ENCODE measurements at regions not wholly inside any gene's neighbourhood (a gene's known extent, or its start where the extent isn't known, plus 50 kb on each side); places are given as distances from the start of the nearest gene placed in this dataset.

DNA sequence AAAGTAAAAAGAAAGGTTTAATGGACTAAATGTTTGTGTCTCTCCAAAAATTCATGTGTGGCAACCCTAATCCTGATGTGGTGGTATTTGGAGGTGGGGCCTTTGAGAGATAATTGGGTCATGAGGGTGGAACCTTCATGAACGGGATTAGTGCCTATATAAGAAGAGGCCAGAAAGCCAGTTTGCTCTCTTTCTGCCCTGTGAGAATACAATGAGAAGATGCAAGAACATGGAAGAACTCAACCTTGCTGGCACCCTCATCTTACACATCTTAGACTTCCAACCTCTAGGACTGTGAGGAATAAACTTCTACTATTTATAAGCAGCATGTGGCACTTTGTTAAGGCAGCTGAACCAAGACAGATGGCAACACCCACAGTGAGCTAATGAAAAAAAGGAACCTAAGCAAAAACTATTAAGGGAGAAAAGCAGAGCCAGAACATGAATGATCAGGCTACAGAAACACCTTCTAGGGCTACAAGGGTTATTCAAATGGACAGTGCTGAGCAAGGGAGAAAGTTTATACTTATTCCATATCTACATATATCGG is 159.5 kb downstream of the PLK2 start:
- H3K18ac ChIP-seq (ENCODE audit: extremely low read depth, low read length), result no peak overlapping the region
- H3K9me3 ChIP-seq (ENCODE audit: insufficient read depth in 2 of 2, low read depth in 1 of 2, low read length in 1 of 2), result no peaks in the 10 kb centered on the region
- H3K56ac ChIP-seq (replicated peaks; ENCODE audit: insufficient read length, low read depth, low read length), result no peak overlapping the region
- H3K36me3 ChIP-seq (ENCODE audit: control insufficient read depth in 2 of 4, insufficient read depth in 4 of 4, low read length in 3 of 4), result no peaks in the 10 kb centered on the region; a peak in 1 of 8 replicates
- H2BK5ac ChIP-seq (ENCODE audit: low read depth, low read length), result no peak overlapping the region
- H4K91ac ChIP-seq (replicated peaks; ENCODE audit: insufficient read length, low read length), result no peak overlapping the region
- H4K8ac ChIP-seq (ENCODE audit: extremely low read depth, insufficient read depth, low read length), result no peak overlapping the region
- no peak overlapping the region for H2AFZ ChIP-seq (ENCODE audit: low read length)
- H2AK5ac ChIP-seq (ENCODE audit: low read depth, low read length), result no peak overlapping the region
- TF ChIP-seq, protein P1, sequence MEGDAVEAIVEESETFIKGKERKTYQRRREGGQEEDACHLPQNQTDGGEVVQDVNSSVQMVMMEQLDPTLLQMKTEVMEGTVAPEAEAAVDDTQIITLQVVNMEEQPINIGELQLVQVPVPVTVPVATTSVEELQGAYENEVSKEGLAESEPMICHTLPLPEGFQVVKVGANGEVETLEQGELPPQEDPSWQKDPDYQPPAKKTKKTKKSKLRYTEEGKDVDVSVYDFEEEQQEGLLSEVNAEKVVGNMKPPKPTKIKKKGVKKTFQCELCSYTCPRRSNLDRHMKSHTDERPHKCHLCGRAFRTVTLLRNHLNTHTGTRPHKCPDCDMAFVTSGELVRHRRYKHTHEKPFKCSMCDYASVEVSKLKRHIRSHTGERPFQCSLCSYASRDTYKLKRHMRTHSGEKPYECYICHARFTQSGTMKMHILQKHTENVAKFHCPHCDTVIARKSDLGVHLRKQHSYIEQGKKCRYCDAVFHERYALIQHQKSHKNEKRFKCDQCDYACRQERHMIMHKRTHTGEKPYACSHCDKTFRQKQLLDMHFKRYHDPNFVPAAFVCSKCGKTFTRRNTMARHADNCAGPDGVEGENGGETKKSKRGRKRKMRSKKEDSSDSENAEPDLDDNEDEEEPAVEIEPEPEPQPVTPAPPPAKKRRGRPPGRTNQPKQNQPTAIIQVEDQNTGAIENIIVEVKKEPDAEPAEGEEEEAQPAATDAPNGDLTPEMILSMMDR (IDR thresholded peaks at IDR 0.05; ENCODE audit: control extremely low read depth in 1 of 3, insufficient read depth in 1 of 3, low read depth in 1 of 3, low read length in 3 of 3), result no peak
- no peak for TF ChIP-seq SIX5 (IDR thresholded peaks at IDR 0.05; ENCODE audit: low read depth, low read length)
- ChIA-PET POLR2A (ENCODE audit: partially characterized antibody) (no interaction called here), CTCF (ENCODE audit: partially characterized antibody) (no interaction called here)
- no peak overlapping the region for H3K9ac ChIP-seq (replicated peaks in 1 of 4; ENCODE audit: extremely low read depth in 1 of 4, low read depth in 3 of 4, low read length in 3 of 4)
- H4K5ac ChIP-seq (ENCODE audit: insufficient read length, low read depth, low read length), result no peak overlapping the region
- no peak overlapping the region for H2BK12ac ChIP-seq (ENCODE audit: low read depth, low read length)
- no peak overlapping the region for H3K4me2 ChIP-seq (ENCODE audit: insufficient read depth in 1 of 2, low read depth in 2 of 2, low read length in 2 of 2)
- no peak overlapping the region for H3K4ac ChIP-seq (replicated peaks; ENCODE audit: insufficient read length, low read depth, low read length)
- H3K79me2 ChIP-seq (ENCODE audit: control insufficient read depth in 1 of 2, insufficient read depth in 2 of 2, low read length in 2 of 2), result no peaks in the 10 kb centered on the region
- no peaks in the 10 kb centered on the region for H4K20me1 ChIP-seq (replicated peaks in 1 of 2; ENCODE audit: control insufficient read depth in 1 of 2, insufficient read depth in 2 of 2, low read length in 2 of 2)
- no peaks in the 10 kb centered on the region for H3K79me1 ChIP-seq (ENCODE audit: low read depth, low read length)
- FAIRE-seq (no peak), DNase-seq (ENCODE audit: low read depth in 1 of 2, low spot score in 2 of 2) (no peak)
- H3K4me3 ChIP-seq (ENCODE audit: extremely low read depth in 1 of 4, insufficient read depth in 2 of 4, low read depth in 3 of 4, low read length in 4 of 4), result no peak overlapping the region
- H3K27ac ChIP-seq (ENCODE audit: low read depth, low read length), result no peak overlapping the region
- H3K23ac ChIP-seq (ENCODE audit: insufficient read length), result no peak overlapping the region
- no peak overlapping the region for H3K14ac ChIP-seq (ENCODE audit: insufficient read length)
- no peaks in the 10 kb centered on the region for H3K27me3 ChIP-seq (replicated peaks in 1 of 4; ENCODE audit: control insufficient read depth in 3 of 4, extremely low read depth in 1 of 4, insufficient read depth in 3 of 4, low read length in 3 of 4)
- no peak overlapping the region for H2BK20ac ChIP-seq (ENCODE audit: low read length)
- no peak overlapping the region for H2BK120ac ChIP-seq (replicated peaks; ENCODE audit: low read depth, low read length)
- H3K23me2 ChIP-seq (ENCODE audit: low read depth, low read length), result no peaks in the 10 kb centered on the region
- H2BK15ac ChIP-seq (ENCODE audit: low read length), result no peak overlapping the region
- H3K4me1 ChIP-seq (replicated peaks in 1 of 4; ENCODE audit: control insufficient read depth in 3 of 4, insufficient read depth in 4 of 4, low read length in 3 of 4), result no peaks in the 10 kb centered on the region
- 95% methylated on average over 2 of the region's 2 CpGs; no CpG with 5 or more reads in 1 of the 2 experiments for WGBS, 2 experiments (ENCODE audit: extremely low coverage in 1 of 2, insufficient coverage in 1 of 2, insufficient read length in 1 of 2, insufficient replicate concordance in 2 of 2, low coverage in 1 of 2, low lambda C conversion rate in 2 of 2, missing lambda C conversion rate in 1 of 2)

Data from H1 (cell line).